HCT116 (cell line): ENCODE measurements at regions not wholly inside any gene's neighbourhood (a gene's known extent, or its start where the extent isn't known, plus 50 kb on each side); places are given as distances from the start of the nearest gene placed in this dataset.

Experiments used
- ATAC-seq: fragments of 200-7000 bp; cut with Tn5 transposase; 2 replicates; pipeline ENCODE4 v1.9.1; 2020; ENCODE audit warnings: mild to moderate bottlenecking, moderate library complexity
- BruUV-seq: library from RNA; stranded (reverse); fragments of 400-500 nt; replicated peaks from 2 replicates; lab custom pipeline; 2021; lab: Mats Ljungman, UMichigan
- CTCF ChIA-PET: fragments of 300-600 bp; sonication (Branson Sonifier 250); formaldehyde crosslinking; loops from one replicate; lab custom pipeline; 2021; ENCODE audit warnings: antibody characterized with exemption; lab: Charles Lee
- POLR2A ChIA-PET: fragments of 300-600, 350-600 bp; sonication (Branson Sonifier 250); formaldehyde crosslinking; loops from one replicate; lab custom pipeline; 2021; ENCODE audit warnings: antibody characterized with exemption; lab: Charles Lee
- RAD21 ChIA-PET, 2 experiments: fragments of 300-600 bp; sonication (Branson Sonifier 250); formaldehyde crosslinking; loops; one replicate each; lab custom pipeline; 2023; ENCODE audit warnings: low total read pairs in 2 of 2; ENCODE audit not compliant: uncharacterized antibody in 2 of 2, unreplicated experiment in 2 of 2, low non-redundant PET in 1 of 2; lab: Charles Lee
- DNase-seq: peaks from one replicate; pipeline ENCODE4 v3.0.0-alpha.2; 2010; ENCODE audit warnings: low read depth, low spot score
- H2AFZ ChIP-seq: fragments of 200-600 bp; shearing (Covaris generic), sonication (generic); 2 replicates; pipeline ENCODE4 v1.6.1; 2017; ENCODE audit warnings: low read depth, mixed run types, mixed read lengths, antibody characterized with exemption, low read length; ENCODE audit not compliant: poor library complexity, severe bottlenecking
- H3K27ac ChIP-seq: 2 replicates; pipeline ENCODE4 v1.5.1; 2012; ENCODE audit warnings: low read depth, low read length
- H3K27me3 ChIP-seq: fragments of 200-600 bp; sonication (generic); 2 replicates; pipeline ENCODE4 v1.6.1; 2016; ENCODE audit warnings: mixed run types, low read length, mixed read lengths; ENCODE audit not compliant: insufficient read depth
- H3K36me3 ChIP-seq, 2 experiments: fragments of 200-500 bp in 1 of 2; fragments of 200-600 bp in 1 of 2; sonication (Bioruptor generic) in 1 of 2; sonication (generic) in 1 of 2; 2 replicates each; pipeline versions ENCODE4 v1.5.1 to v1.6.1; 2014 to 2016; ENCODE audit warnings: low read length in 2 of 2, inconsistent platforms in 1 of 2, mixed read lengths in 1 of 2, mixed run types in 1 of 2; ENCODE audit not compliant: insufficient read depth in 2 of 2, control insufficient read depth in 1 of 2
- H3K4me1 ChIP-seq, 2 experiments: fragments of 200-600 bp in 1 of 2; sonication (generic) in 1 of 2; 2 replicates each; pipeline versions ENCODE4 v1.5.1 to v1.6.1; 2012 to 2017; ENCODE audit warnings: low read length in 2 of 2, inconsistent platforms in 1 of 2, mild to moderate bottlenecking in 1 of 2, mixed read lengths in 1 of 2, mixed run types in 1 of 2, moderate library complexity in 1 of 2; ENCODE audit not compliant: insufficient read depth in 2 of 2, control insufficient read depth in 1 of 2
- H3K4me2 ChIP-seq: fragments of 200-600 bp; sonication (generic); 2 replicates; pipeline ENCODE4 v1.6.1; 2017; ENCODE audit warnings: mixed run types, low read length, mixed read lengths
- H3K4me3 ChIP-seq, 2 experiments: fragments of 200-600 bp in 1 of 2; sonication (generic) in 1 of 2; replicated peaks in 1 of 2; 2 replicates each; pipeline ENCODE4 v1.5.1; 2011 to 2016; ENCODE audit warnings: low read length in 2 of 2, control low read depth in 1 of 2, low read depth in 1 of 2, mild to moderate bottlenecking in 1 of 2, mixed read lengths in 1 of 2, mixed run types in 1 of 2
- H3K79me2 ChIP-seq: fragments of 200-600 bp; sonication (generic); 2 replicates; pipeline ENCODE4 v1.6.1; 2017; ENCODE audit warnings: mild to moderate bottlenecking, mixed run types, low read length, moderate library complexity, mixed read lengths; ENCODE audit not compliant: insufficient read depth
- H3K9ac ChIP-seq: fragments of 200-600 bp; sonication (generic); 2 replicates; pipeline ENCODE4 v1.6.1; 2016; ENCODE audit warnings: low read length, mixed read lengths
- H3K9me2 ChIP-seq: fragments of 200-600 bp; sonication (generic), shearing (Covaris generic); 2 replicates; pipeline ENCODE4 v1.6.1; 2017; ENCODE audit warnings: mixed run types, mild to moderate bottlenecking, moderate library complexity; ENCODE audit not compliant: insufficient read depth
- H3K9me3 ChIP-seq, 2 experiments: fragments of 200-500 bp in 1 of 2; fragments of 200-600 bp in 1 of 2; sonication (Bioruptor generic) in 1 of 2; sonication (generic) in 1 of 2; 2 replicates each; pipeline ENCODE4 v1.6.1; 2014 to 2017; ENCODE audit warnings: low read length in 2 of 2, mixed read lengths in 2 of 2, inconsistent platforms in 1 of 2, low read depth in 1 of 2, mild to moderate bottlenecking in 1 of 2, mixed run types in 1 of 2, moderate library complexity in 1 of 2; ENCODE audit not compliant: control insufficient read depth in 1 of 2, insufficient read depth in 1 of 2
- H4K20me1 ChIP-seq: fragments of 200-600 bp; sonication (generic), shearing (Covaris generic); 2 replicates; pipeline ENCODE4 v1.6.1; 2017; ENCODE audit warnings: mixed run types, mild to moderate bottlenecking, moderate library complexity; ENCODE audit not compliant: insufficient read depth
- ATF3 ChIP-seq: IDR thresholded peaks from 2 replicates; pipeline ENCODE4 v1.6.1; 2012
- CBX3 ChIP-seq: IDR thresholded peaks from 2 replicates; pipeline ENCODE4 v1.6.1; 2012; ENCODE audit warnings: low read depth
- CEBPB ChIP-seq: IDR thresholded peaks from 2 replicates; pipeline ENCODE4 v1.6.1; 2012; ENCODE audit warnings: low read depth
- EGR1 ChIP-seq: IDR thresholded peaks from 2 replicates; pipeline ENCODE4 v1.6.1; 2012; ENCODE audit warnings: low read depth
- ELF1 ChIP-seq: IDR thresholded peaks from 2 replicates; pipeline ENCODE4 v1.6.1; 2012; ENCODE audit warnings: low read depth, borderline replicate concordance
- EZH2 ChIP-seq: fragments of 200-600 bp; sonication (generic); IDR thresholded peaks from 2 replicates; pipeline ENCODE4 v1.6.1; 2017; ENCODE audit warnings: antibody characterized with exemption, mixed run types
- EZH2phosphoT487 ChIP-seq: fragments of 200-600 bp; IDR thresholded peaks from 2 replicates; pipeline ENCODE4 v1.6.1; 2018; ENCODE audit warnings: antibody characterized with exemption, borderline replicate concordance
- FOSL1 ChIP-seq: IDR thresholded peaks from 2 replicates; pipeline ENCODE4 v1.6.1; 2012; ENCODE audit warnings: low read depth
- POLR2AphosphoS5 ChIP-seq: IDR thresholded peaks from 2 replicates; pipeline ENCODE4 v1.6.1; 2011; ENCODE audit warnings: mild to moderate bottlenecking, low read depth, low read length, moderate library complexity
- RAD21 ChIP-seq: IDR thresholded peaks from 2 replicates; pipeline ENCODE4 v1.6.1; 2012; ENCODE audit warnings: low read depth, mild to moderate bottlenecking
- SP1 ChIP-seq: IDR thresholded peaks from 2 replicates; pipeline ENCODE4 v1.6.1; 2012; ENCODE audit warnings: low read depth
- SRF ChIP-seq: IDR thresholded peaks from 2 replicates; pipeline ENCODE4 v1.6.1; 2012; ENCODE audit warnings: low read depth
- TCF7L2 ChIP-seq: IDR thresholded peaks from 2 replicates; pipeline ENCODE4 v1.7.0; 2011; ENCODE audit warnings: borderline replicate concordance, inconsistent platforms; ENCODE audit not compliant: insufficient read depth, insufficient read length; ENCODE audit errors: extremely low read depth
- YY1 ChIP-seq: IDR thresholded peaks from 2 replicates; pipeline ENCODE4 v1.6.1; 2011; ENCODE audit warnings: low read length, low read depth, moderate library complexity, mild to moderate bottlenecking; ENCODE audit not compliant: insufficient replicate concordance; ENCODE audit errors: extremely low read depth
- ZFX ChIP-seq: fragments of 450-650 bp; IDR thresholded peaks from 2 replicates; pipeline ENCODE4 v1.6.1; 2017
- ZNF274 ChIP-seq: fragments of 200-500 bp; sonication (Bioruptor generic); IDR thresholded peaks from 2 replicates; pipeline ENCODE4 v1.6.1; 2014; ENCODE audit warnings: mild to moderate bottlenecking, low read depth, low read length, inconsistent platforms
- intact Hi-C: fragments of 100-400 bp; cut with micrococcal nuclease; formaldehyde crosslinking; loops from 2 replicates; pipeline ENCODE4 v1.10.0; 2022
- TF ChIP-seq, protein P1 (sequence below): IDR thresholded peaks from 2 replicates; pipeline ENCODE4 v1.6.1; 2011; ENCODE audit warnings: mild to moderate bottlenecking, low read length, moderate library complexity; ENCODE audit not compliant: insufficient replicate concordance; ENCODE audit errors: extremely low read depth

- Histone ChIP-seq H3K36me3 (no peaks in the 10 kb centered on the region; a peak in 1 of 4 replicates), H4K20me1 (no peaks in the 10 kb centered on the region), H3K9me2 (no peaks in the 10 kb centered on the region), H2AFZ (no peak overlapping the region), H3K79me2 (no peaks in the 10 kb centered on the region), H3K9me3 (no peaks in the 10 kb centered on the region), H3K27ac (no peak overlapping the region), H3K9ac (no peak overlapping the region), H3K27me3 (no peaks in the 10 kb centered on the region), H3K4me1 (no peaks in the 10 kb centered on the region), H3K4me3 (no peak overlapping the region), H3K4me2 (no peak overlapping the region)
- BruUV-seq = no TSS peak
- no peak for ATAC-seq
- no peak for DNase-seq
- TF ChIP-seq ZFX (no peak), EZH2phosphoT487 (no peak), CEBPB (no peak), SRF (no peak), FOSL1 (no peak), EGR1 (no peak), ELF1 (no peak), TCF7L2 (no peak), CBX3 (no peak), YY1 (no peak), EZH2 (no peak), ATF3 (no peak), RAD21 (no peak), POLR2AphosphoS5 (no peak), ZNF274 (no peak), SP1 (no peak)
- TF ChIP-seq, protein P1, sequence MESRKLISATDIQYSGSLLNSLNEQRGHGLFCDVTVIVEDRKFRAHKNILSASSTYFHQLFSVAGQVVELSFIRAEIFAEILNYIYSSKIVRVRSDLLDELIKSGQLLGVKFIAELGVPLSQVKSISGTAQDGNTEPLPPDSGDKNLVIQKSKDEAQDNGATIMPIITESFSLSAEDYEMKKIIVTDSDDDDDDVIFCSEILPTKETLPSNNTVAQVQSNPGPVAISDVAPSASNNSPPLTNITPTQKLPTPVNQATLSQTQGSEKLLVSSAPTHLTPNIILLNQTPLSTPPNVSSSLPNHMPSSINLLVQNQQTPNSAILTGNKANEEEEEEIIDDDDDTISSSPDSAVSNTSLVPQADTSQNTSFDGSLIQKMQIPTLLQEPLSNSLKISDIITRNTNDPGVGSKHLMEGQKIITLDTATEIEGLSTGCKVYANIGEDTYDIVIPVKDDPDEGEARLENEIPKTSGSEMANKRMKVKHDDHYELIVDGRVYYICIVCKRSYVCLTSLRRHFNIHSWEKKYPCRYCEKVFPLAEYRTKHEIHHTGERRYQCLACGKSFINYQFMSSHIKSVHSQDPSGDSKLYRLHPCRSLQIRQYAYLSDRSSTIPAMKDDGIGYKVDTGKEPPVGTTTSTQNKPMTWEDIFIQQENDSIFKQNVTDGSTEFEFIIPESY = no peak
- intact Hi-C loops = no loop called here
- ChIA-PET CTCF (no interaction called here), RAD21 (no interaction called here), POLR2A (no interaction called here)
Measured at GRCh38 chr1:65055747-65056146, 89.4 kb upstream of the JAK1 start.
